WERI-Rb-1 (cell line): ENCODE measurements at regions not wholly inside any gene's neighbourhood (a gene's known extent, or its start where the extent isn't known, plus 50 kb on each side); places are given as distances from the start of the nearest gene placed in this dataset.

ENCODE experiments used
- DNase-seq: peaks from one replicate; pipeline ENCODE4 v3.0.0-alpha.2; 2020
- H3K27ac ChIP-seq: fragments of 250-450 bp; sonication (Bioruptor Pico); 2 replicates; pipeline ENCODE4 v1.5.1; 2020; ENCODE audit warnings: mild to moderate bottlenecking, moderate library complexity
- H3K27me3 ChIP-seq: fragments of 250-450 bp; sonication (Bioruptor Pico); 2 replicates; pipeline ENCODE4 v1.5.1; 2021; ENCODE audit warnings: mild to moderate bottlenecking, low read depth, moderate library complexity; ENCODE audit not compliant: insufficient read depth, severe bottlenecking
- H3K36me3 ChIP-seq: fragments of 250-450 bp; sonication (Bioruptor Pico); 2 replicates; pipeline ENCODE4 v1.5.1; 2020; ENCODE audit warnings: mild to moderate bottlenecking, moderate library complexity
- H3K4me3 ChIP-seq: 2 replicates; pipeline ENCODE4 v1.5.1; 2011; ENCODE audit warnings: low read depth, mild to moderate bottlenecking, control low read depth, low read length
- H3K9me3 ChIP-seq: fragments of 250-450 bp; sonication (Bioruptor Pico); 2 replicates; pipeline ENCODE4 v1.5.1; 2021; ENCODE audit warnings: mild to moderate bottlenecking, moderate library complexity; ENCODE audit not compliant: severe bottlenecking
- TF ChIP-seq, protein P1 (sequence below): IDR thresholded peaks from 2 replicates; pipeline ENCODE4 v1.5.1; 2011; ENCODE audit warnings: low read depth, mild to moderate bottlenecking, control low read depth, inconsistent platforms, low read length

GRCh38 chr1:38337711-38338110 lies 291.1 kb upstream of the POU3F1 start:
- Histone ChIP-seq H3K27me3 (no peaks in the 10 kb centered on the region), H3K4me3 (no peak overlapping the region), H3K9me3 (no peaks in the 10 kb centered on the region), H3K36me3 (no peaks in the 10 kb centered on the region), H3K27ac (no peak overlapping the region)
- no peak for DNase-seq
- TF ChIP-seq, protein P1, sequence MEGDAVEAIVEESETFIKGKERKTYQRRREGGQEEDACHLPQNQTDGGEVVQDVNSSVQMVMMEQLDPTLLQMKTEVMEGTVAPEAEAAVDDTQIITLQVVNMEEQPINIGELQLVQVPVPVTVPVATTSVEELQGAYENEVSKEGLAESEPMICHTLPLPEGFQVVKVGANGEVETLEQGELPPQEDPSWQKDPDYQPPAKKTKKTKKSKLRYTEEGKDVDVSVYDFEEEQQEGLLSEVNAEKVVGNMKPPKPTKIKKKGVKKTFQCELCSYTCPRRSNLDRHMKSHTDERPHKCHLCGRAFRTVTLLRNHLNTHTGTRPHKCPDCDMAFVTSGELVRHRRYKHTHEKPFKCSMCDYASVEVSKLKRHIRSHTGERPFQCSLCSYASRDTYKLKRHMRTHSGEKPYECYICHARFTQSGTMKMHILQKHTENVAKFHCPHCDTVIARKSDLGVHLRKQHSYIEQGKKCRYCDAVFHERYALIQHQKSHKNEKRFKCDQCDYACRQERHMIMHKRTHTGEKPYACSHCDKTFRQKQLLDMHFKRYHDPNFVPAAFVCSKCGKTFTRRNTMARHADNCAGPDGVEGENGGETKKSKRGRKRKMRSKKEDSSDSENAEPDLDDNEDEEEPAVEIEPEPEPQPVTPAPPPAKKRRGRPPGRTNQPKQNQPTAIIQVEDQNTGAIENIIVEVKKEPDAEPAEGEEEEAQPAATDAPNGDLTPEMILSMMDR = no peak

GRCh38 chr1:38336961-38337360 lies 290.4 kb upstream of the POU3F1 start:
- Histone ChIP-seq H3K4me3 (no peak overlapping the region), H3K27ac (no peak overlapping the region), H3K36me3 (no peaks in the 10 kb centered on the region), H3K27me3 (no peaks in the 10 kb centered on the region), H3K9me3 (no peaks in the 10 kb centered on the region)
- no peak for DNase-seq
- TF ChIP-seq, protein P1 = no peak

DNA sequence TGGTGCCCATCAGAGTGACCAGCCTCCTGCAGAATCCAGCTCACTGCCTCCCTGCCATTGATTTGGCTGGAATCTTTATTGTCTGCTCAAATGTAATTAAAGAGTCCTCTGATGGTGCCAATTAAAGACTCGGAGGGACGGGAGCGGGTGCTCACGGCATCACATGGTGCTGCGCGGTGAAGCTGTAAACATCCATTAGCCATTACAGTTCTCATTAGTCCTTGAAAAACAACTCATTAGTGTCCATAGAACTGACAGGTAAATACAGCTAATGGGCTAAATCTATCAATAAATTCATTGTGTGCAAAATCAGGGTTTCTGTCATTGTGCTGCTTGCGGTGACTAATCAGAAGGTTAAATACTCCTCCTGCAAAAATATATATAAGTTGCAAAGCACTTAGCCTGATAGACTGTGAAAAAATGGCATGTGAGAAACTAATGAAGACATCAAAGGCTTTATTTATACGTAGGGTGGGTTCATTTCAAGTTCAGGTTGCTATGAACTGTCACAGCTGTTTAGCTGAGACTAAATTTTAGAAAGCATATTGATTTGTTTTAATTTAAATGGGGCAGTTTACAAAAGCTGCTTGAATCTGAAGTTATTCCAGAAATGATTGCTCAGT lies 289.8 kb upstream of the POU3F1 start:
- TF ChIP-seq, protein P1 = no peak
- Histone ChIP-seq H3K27me3 (no peaks in the 10 kb centered on the region), H3K27ac (no peak overlapping the region), H3K4me3 (no peak overlapping the region), H3K9me3 (no peaks in the 10 kb centered on the region), H3K36me3 (no peaks in the 10 kb centered on the region)
- no peak for DNase-seq

- Histone ChIP-seq H3K27me3 (no peaks in the 10 kb centered on the region), H3K9me3 (no peaks in the 10 kb centered on the region), H3K4me3 (no peak overlapping the region), H3K27ac (no peak overlapping the region), H3K36me3 (no peaks in the 10 kb centered on the region)
- DNase-seq = peak; percentile 8
- TF ChIP-seq, protein P1 = no peak
These were observed 288.5 kb upstream of the POU3F1 start for GRCh38 chr1:38334930-38335592.

- TF ChIP-seq, protein P1 = no peak
- no peaks in the 10 kb centered on the region for H3K9me3 ChIP-seq
- no peaks in the 10 kb centered on the region for H3K27me3 ChIP-seq
These were observed 286.2 kb upstream of the POU3F1 start for GRCh38 chr1:38332649-38333310.

More at GRCh38 chr1:38332649-38333310, 286.2 kb upstream of the POU3F1 start:
- H3K27ac ChIP-seq = no peak overlapping the region
- H3K36me3 ChIP-seq = no peaks in the 10 kb centered on the region
- H3K4me3 ChIP-seq = no peak overlapping the region
- DNase-seq = no peak
